Panc1 (cell line): ENCODE measurements at regions not wholly inside any gene's neighbourhood (a gene's known extent, or its start where the extent isn't known, plus 50 kb on each side); places are given as distances from the start of the nearest gene placed in this dataset.

ENCODE experiments used
- CTCF ChIP-seq: fragments of 450-650 bp; IDR thresholded peaks from 2 replicates; pipeline ENCODE4 v1.5.1; 2017; ENCODE audit warnings: mild to moderate bottlenecking
- POLR2AphosphoS5 ChIP-seq: IDR thresholded peaks from 2 replicates; pipeline ENCODE4 v1.6.1; 2012; ENCODE audit warnings: mild to moderate bottlenecking, low read depth, low read length, moderate library complexity
- SIN3A ChIP-seq: IDR thresholded peaks from 2 replicates; pipeline ENCODE4 v1.6.1; 2012; ENCODE audit warnings: low read depth, mild to moderate bottlenecking, low read length, moderate library complexity, borderline replicate concordance; ENCODE audit not compliant: insufficient read depth

- TF ChIP-seq CTCF (no peak), POLR2AphosphoS5 (no peak), SIN3A (no peak)
Measured at GRCh38 chr2:52622266-52622665, 1145.3 kb upstream of the CHAC2 start.
